Esophagus mucosa (tissue), 1 donor: ENCODE measurements at regions not wholly inside any gene's neighbourhood (a gene's known extent, or its start where the extent isn't known, plus 50 kb on each side); places are given as distances from the start of the nearest gene placed in this dataset.
A peak's percentile ranks its signal among the peaks of the same experiment; 100 is the strongest.

Experiments used
- ATAC-seq: fragments of 200-7000 bp; cut with Tn5 transposase; one replicate; pipeline ENCODE4 v1.9.1; 2020
- donor health status: DM: yes; HTN: yes; CAD: no.

- no peak for ATAC-seq
Observed at GRCh38 chr4:158007566-158007965, 165.3 kb downstream of the GASK1B start.

DNA sequence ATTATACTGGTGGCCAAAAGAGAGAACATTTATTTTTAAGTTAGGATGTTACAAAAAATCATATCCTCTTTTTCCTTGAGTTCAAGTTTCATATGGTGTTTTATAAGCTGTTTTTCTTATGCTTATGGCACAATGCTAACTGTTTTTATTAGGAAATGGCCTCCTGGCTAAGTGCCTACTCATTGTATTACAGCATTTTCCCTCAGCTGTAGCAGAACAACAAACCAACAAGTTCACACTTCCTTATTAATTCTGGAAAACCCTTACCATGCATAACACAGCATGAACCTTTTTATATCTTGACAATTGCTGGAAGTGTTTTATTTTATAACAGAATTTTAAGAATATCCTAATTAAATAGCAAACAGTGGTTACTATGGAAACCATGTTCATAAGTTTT lies 165.8 kb downstream of the GASK1B start:
- ATAC-seq = no peak

- no peak for ATAC-seq
Observed at GRCh38 chr4:158005021-158005420, 167.8 kb downstream of the GASK1B start.

GRCh38 chr4:158004101-158004500 lies 168.7 kb downstream of the GASK1B start:
- ATAC-seq = no peak

GRCh38 chr4:158003212-158003611 lies 169.6 kb downstream of the GASK1B start:
- ATAC-seq = no peak

DNA sequence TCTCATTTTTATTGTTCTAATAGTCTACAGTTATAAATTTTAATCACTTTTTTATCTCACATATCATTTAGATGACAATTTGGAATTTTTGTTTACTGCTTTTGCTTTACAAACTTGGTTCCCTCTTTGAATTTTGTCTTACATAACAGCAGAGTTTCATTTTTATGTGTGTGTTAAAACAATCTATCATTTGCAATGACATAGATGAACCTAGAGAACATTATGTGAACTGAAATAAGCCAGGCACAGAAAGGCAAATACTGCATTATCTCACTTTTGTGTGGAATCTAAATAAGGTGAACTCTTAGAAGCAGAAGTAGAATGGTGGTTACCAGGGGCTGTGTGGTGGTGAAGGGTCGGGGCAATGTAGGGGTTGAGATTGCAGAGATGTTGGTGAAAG lies 170.7 kb downstream of the GASK1B start:
- ATAC-seq = no peak

GRCh38 chr4:158001756-158002155 lies 171.1 kb downstream of the GASK1B start:
- no peak for ATAC-seq

DNA sequence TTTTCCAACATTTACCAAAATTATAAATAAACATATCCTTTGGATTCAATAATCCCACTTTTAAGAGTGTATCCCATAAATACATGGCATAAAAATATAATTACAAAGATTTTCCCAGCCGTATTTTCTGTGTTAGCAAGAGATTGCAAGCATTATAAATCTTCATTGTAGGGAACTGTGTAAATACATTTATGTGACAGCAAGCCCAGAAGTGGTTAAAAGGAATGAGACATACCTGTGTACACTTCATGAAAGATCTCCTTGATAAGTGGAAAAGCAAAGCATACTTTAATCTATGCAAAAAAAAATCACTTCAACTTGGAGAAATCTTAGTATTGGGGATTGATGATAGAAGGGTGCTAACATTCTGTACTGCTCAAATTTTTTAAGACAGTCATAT lies 173.1 kb downstream of the GASK1B start:
- no peak for ATAC-seq

DNA sequence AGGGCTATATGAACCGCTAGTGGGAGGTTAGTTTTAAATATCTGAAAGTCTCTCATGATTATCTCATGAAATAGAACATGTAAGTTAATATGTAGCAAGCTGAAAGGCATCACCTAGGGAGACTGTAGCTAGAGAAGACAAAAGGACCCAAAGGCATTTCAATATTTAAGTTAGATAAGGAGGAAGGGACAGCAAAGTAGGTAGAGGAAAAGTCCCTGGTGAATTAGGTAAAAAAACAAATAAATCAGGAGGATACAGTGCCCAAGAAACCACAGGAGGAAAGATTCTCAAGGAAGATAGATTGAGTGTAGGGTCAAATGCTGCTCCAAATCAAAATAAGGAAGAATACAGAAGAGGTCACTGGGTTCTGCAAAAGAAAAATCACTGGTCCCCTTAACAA lies 175.5 kb downstream of the GASK1B start:
- no peak for ATAC-seq

DNA sequence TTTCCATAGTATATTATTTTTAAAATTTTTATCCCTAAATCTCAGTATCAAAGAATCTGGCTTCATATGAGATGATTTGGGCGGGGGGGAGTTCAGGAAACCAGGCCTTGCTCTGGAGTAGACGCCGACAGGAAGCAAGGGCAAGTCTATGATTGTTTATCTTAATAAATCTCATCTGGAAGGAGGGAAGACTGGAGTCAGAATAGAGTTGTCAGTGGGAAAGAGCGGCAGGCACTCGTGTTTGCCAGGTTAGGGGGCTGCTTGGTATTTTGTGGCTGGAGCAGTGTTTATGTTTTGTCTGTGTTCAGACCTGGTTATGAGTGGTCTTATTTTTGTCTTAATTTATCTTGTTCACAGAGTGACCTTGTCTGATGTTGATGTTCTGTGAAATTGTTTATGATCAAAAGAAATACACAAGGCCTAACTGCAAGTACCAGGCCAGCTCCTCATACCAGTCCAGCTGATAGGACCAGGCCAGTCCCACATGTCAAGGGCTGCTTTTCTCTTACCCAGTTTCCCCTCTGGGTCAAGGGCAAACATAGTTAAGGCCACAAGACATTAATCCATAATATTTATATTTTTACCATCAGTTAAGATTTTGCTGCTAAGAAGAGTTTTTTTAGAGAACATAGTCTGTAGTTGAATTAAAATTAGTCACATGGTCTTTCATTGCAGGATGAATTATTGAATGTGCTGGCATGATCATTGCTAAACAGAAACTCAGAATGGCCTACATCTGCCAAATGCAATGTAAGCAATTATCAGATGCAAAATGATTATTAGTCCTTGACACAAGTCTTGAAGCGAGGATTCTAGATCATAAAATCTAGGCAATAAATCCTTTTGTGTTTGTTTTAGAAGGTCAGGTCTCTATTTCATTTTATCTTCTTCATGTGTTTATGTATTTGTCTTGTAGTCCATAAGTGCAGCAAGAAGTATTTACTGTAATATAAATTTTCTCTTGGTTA lies 176.5 kb downstream of the GASK1B start:
- no peak for ATAC-seq

DNA sequence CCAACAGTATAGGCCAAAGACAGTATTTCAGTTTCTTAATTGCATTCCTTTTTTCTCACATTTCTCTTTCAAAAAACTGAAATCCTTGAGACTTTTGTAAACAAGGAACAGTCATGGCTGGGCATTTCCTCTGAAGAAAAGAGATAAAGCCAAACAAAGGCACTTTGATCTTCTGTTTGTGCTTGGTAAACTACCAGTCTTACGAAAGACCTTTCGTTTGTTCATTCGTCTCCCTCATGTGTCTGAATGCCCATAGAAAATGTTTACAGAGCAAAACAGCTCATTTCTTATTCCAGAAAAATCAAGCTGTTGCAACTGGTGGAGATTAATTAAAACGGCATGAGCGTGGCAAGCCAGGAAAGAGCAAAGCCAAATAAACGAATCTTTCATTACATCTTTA lies 178.0 kb downstream of the GASK1B start:
- no peak for ATAC-seq

- no peak for ATAC-seq
Observed at GRCh38 chr4:157992948-157993839, 179.6 kb downstream of the GASK1B start.

DNA sequence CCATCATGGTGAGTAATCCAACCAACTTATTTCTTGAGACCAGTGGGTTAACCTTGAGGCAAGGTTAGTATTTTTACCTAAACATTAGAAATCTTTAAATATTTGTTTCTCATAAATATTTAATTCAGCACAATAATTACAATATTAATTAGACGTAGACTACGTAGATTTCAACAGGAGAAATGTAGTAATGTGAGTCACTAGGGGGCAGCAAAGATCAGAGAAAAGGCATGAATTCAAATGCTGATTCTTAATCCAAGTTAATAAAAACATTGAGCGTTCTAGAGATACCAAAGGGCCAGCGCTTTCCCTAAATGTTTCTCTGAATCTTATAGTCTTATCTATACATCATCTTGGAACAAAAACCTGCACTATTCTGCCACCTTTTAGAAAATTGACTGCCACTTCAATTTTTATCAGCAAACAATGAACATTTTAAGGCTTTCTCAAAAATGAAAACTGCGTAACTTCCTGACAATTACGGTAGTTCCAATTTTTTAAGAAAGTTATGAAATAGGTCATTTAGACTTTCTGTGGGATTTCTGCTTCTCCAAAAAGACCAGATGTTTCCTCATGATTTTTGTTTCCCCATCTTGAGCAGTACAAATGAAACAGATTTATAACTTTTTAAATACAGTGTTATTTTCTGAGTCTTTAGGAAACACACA lies 180.7 kb downstream of the GASK1B start:
- peak; percentile 41 for ATAC-seq

DNA sequence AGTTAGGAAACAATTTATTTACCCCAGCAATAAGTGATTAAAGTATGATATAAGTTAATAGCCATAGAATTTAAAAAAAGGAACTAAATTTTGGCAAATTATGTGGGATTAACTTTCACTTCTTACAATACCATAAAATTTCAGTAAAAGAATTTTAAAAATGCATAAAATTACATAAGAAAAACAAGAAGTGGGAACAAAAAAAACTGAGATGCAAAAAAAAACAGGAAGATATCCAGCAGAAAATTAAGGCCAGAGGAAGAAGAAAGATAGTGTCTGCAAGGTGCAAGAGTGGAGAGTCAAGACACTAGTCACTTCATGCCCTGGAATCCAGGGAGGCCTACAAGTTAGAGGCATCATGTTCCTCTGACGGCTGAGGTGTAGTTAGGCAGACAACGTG lies 184.2 kb downstream of the GASK1B start:
- no peak for ATAC-seq

DNA sequence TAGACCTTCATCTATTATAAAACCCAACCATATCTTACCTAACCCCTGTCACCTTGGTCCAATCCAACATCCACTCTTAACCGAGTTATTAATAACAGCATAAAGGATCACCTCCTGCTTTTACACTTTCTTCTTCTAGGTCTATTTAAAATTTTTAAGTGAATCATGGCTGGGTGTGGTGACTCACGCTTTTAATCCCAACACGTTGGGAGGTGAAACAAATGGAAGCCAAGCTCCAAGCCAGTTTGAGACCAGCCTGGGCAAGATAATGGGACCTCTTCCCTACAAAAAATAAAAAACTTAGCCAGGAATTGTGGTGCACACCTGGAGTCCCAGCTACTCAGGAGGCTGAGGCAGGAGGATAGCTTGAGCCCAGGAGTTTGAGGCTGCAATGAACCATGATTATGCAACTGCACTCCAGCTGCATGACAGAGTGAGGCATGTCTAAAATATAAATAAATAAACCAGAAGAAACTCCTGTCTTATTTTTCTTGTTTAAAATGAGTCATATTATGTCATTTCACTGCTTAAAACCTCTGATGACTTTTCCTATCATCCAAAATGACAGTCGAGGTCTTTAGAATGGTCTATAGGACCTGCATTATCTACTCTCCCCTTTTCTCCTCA lies 188.4 kb downstream of the GASK1B start:
- no peak for ATAC-seq

DNA sequence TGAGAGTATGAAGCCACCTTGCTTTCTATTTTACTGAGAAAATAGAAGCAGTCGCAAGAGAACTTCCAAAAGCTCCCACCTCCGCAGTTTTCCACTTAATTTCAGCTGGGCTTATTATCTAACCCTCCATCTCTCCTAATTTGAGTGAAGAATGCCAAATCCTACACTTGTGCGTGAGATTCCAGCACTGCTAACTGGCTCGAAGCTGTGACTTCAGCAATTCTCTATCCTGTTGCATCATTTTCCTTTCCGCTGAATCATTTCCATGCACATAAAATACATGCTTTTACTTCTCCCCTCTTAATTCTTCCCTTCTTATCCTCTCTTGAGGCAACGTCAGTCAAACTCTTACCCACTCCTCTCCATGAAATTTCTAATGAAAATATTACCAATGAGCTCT lies 189.5 kb downstream of the GASK1B start:
- ATAC-seq = no peak

- no peak for ATAC-seq
Observed at GRCh38 chr4:157980158-157980557, 192.7 kb downstream of the GASK1B start.

DNA sequence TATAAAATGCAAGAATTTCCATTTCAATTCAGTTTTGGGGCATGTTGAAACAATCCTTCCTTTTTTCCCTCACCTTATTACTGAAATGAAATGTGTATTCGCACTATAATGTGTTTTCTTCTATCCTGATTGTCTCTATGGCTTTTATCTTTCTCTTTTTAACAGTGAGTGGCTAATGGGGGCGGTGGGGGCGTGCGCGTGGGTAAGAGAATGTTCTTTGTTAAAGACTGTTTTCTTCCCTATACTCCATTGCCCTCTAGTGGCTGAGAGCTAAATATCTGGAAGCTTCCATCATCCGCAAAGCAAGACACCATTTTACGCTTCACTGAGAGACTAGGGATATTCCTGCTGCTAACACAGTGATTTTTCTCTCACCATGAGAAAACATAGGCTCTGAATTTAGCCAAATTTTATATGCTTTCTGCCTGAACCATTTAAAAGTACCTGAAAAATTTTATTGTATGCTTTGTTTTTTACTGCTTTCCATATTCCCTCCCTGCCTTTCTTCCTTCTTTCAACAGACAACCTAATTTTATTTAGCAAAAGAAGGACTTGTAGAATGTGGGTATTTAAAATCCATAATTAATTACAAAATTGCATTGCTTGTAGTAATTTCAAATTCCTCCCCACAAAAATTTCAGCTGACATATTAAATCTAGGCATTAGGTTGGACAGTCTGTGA lies 194.0 kb downstream of the GASK1B start:
- ATAC-seq = peak; percentile 59

GRCh38 chr4:157977086-157977485 lies 195.7 kb downstream of the GASK1B start:
- ATAC-seq = no peak

GRCh38 chr4:157973297-157973696 lies 199.5 kb downstream of the GASK1B start:
- no peak for ATAC-seq

- no peak for ATAC-seq
Observed at GRCh38 chr4:157964463-157964862, 208.4 kb downstream of the GASK1B start.
